ENCODE measurements at regions not wholly inside any gene's neighbourhood (a gene's known extent, or its start where the extent isn't known, plus 50 kb on each side); places are given as distances from the start of the nearest gene placed in this dataset.

GRCh38 chr11:112318184-112318591 lies 57.5 kb upstream of the PLET1 start:
- no peak for DNase-seq (ENCODE audit: low spot score)
- Histone ChIP-seq H3K27me3 (ENCODE audit: control insufficient read depth in 1 of 2, insufficient read depth in 2 of 2, low read length in 2 of 2) (0 out of 5 replicates have a peak, but pooled peaks cover 0 to 1% of the 10 kb centered on the region in 2 experiments), H3K9me3 (ENCODE audit: low read length) (no peaks in the 10 kb centered on the region), H4K20me1 (ENCODE audit: insufficient read depth, low read length) (no peaks in the 10 kb centered on the region), H3K36me3 (replicated peaks in 1 of 2; ENCODE audit: control insufficient read depth in 1 of 2, insufficient read depth in 2 of 2, low read length in 2 of 2) (no peaks in the 10 kb centered on the region), H3K4me3 (replicated peaks in 1 of 3; ENCODE audit: insufficient read depth in 1 of 3, low read depth in 2 of 3, low read length in 3 of 3) (no peak overlapping the region), H3K27ac (ENCODE audit: extremely low read length, insufficient read depth, low read length) (no peak overlapping the region), H2AFZ (ENCODE audit: low read length) (no peak overlapping the region), H3K9ac (ENCODE audit: insufficient read depth, low read depth, low read length) (no peak overlapping the region), H3K79me2 (ENCODE audit: insufficient read depth, low read length) (no peaks in the 10 kb centered on the region), H3K4me2 (ENCODE audit: low read depth, low read length) (no peak overlapping the region), H3K4me1 (ENCODE audit: insufficient read depth, low read length) (peaks cover 10% of the 10 kb centered on the region; the same call in 1 of the 2 replicates)
- intact Hi-C loops (cut with micrococcal nuclease; ENCODE audit: unreplicated experiment), result no loop called here
- TF ChIP-seq KDM1A (CRISPR knock-in tag; IDR thresholded peaks at IDR 0.05) (no peak), NCOR1 (IDR thresholded peaks at IDR 0.05; ENCODE audit: borderline replicate concordance, low read length) (no peak), XBP1 (CRISPR knock-in tag; IDR thresholded peaks at IDR 0.05) (no peak), ZNF772 (CRISPR knock-in tag; IDR thresholded peaks at IDR 0.05) (no peak), ZNF766 (CRISPR knock-in tag; IDR thresholded peaks at IDR 0.05; ENCODE audit: borderline replicate concordance) (no peak), ZNF280B (CRISPR knock-in tag; IDR thresholded peaks at IDR 0.05; ENCODE audit: borderline replicate concordance) (no peak), MTA3 (CRISPR knock-in tag; IDR thresholded peaks at IDR 0.05) (no peak), ZNF550 (CRISPR knock-in tag; IDR thresholded peaks at IDR 0.05; ENCODE audit: borderline replicate concordance) (no peak), ATF2 (CRISPR knock-in tag; IDR thresholded peaks at IDR 0.05) (no peak), NFE2L2 (IDR thresholded peaks at IDR 0.05; ENCODE audit: low read length) (no peak), ZNF343 (CRISPR knock-in tag; IDR thresholded peaks at IDR 0.05) (no peak), REXO4 (CRISPR knock-in tag; IDR thresholded peaks at IDR 0.05; ENCODE audit: borderline replicate concordance) (no peak)
- ChIA-PET CTCF (ENCODE audit: low intra/inter-chr PET ratio, low total read pairs) (no interaction called here), POLR2A (no interaction called here)
- in situ Hi-C loops (cut with HindIII; ENCODE audit: extremely low pct_ligation_motif_present, low pct_unique_long_range_greater_than_20kb), result no loop called here
- no TSS peak for BruUV-seq (replicated peaks)
- no peak for FAIRE-seq
- 88% methylated on average over 1 of the region's 1 CpG for WGBS (ENCODE audit: low lambda C conversion rate)
- ATAC-seq, result no peak

All from HepG2 (cell line).